GM12875 (cell line): ENCODE measurements at regions not wholly inside any gene's neighbourhood (a gene's known extent, or its start where the extent isn't known, plus 50 kb on each side); places are given as distances from the start of the nearest gene placed in this dataset.

Experiments
- H3K4me3 ChIP-seq: one replicate; pipeline ENCODE4 v1.5.1; 2011; ENCODE audit warnings: low read depth, low read length, control low read depth
- TF ChIP-seq, protein P1 (sequence below): IDR thresholded peaks from 2 replicates; pipeline ENCODE4 v1.5.1; 2011; ENCODE audit warnings: low read depth, mild to moderate bottlenecking, control low read depth, inconsistent platforms, low read length, moderate library complexity, borderline replicate concordance; ENCODE audit not compliant: insufficient read depth

- TF ChIP-seq, protein P1, sequence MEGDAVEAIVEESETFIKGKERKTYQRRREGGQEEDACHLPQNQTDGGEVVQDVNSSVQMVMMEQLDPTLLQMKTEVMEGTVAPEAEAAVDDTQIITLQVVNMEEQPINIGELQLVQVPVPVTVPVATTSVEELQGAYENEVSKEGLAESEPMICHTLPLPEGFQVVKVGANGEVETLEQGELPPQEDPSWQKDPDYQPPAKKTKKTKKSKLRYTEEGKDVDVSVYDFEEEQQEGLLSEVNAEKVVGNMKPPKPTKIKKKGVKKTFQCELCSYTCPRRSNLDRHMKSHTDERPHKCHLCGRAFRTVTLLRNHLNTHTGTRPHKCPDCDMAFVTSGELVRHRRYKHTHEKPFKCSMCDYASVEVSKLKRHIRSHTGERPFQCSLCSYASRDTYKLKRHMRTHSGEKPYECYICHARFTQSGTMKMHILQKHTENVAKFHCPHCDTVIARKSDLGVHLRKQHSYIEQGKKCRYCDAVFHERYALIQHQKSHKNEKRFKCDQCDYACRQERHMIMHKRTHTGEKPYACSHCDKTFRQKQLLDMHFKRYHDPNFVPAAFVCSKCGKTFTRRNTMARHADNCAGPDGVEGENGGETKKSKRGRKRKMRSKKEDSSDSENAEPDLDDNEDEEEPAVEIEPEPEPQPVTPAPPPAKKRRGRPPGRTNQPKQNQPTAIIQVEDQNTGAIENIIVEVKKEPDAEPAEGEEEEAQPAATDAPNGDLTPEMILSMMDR: no peak
- no peak overlapping the region for H3K4me3 ChIP-seq
Observed at GRCh38 chr12:13596714-13597113, 384.7 kb downstream of the GRIN2B start.

GRCh38 chr12:13595536-13596443 lies 385.6 kb downstream of the GRIN2B start:
- TF ChIP-seq, protein P1: no peak
- no peak overlapping the region for H3K4me3 ChIP-seq

DNA sequence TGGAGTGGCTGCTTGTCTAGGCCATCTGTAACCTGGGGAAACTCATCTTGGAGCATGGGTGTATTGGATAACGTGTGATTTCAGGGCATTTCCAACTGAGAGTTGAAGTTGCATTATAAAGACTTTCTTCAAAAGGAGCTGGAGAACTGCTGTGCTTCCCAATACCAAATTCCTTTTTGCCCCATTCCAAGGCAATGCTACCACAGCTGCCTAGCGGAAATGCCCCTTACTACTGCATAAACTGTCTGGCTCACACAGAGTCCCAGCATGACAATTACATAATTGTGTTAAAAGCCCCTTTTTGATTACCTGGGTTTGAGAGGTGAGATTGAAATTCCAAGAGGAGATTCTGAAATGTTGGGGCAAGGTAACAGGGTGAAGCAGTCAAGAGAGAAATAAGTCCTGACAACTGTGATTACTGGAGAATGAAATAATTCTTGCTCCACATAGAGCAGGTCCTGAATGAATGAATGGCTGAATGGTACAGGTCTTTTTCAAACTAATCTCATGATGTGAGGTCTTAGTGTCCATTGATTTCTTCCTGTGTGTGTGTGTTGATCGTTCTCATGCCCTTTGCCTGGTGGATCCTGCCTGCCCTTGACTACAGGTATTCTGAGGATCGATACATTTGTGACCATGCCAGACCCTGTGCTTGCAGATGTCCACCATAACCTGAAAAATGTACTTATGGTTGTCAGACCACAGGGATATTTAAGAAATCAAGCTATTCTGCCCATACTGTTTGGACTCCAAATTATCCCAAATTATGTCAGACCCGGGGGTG lies 386.5 kb downstream of the GRIN2B start:
- TF ChIP-seq, protein P1: no peak
- H3K4me3 ChIP-seq: no peak overlapping the region

GRCh38 chr12:13592063-13592942 lies 389.1 kb downstream of the GRIN2B start:
- TF ChIP-seq, protein P1: no peak

DNA sequence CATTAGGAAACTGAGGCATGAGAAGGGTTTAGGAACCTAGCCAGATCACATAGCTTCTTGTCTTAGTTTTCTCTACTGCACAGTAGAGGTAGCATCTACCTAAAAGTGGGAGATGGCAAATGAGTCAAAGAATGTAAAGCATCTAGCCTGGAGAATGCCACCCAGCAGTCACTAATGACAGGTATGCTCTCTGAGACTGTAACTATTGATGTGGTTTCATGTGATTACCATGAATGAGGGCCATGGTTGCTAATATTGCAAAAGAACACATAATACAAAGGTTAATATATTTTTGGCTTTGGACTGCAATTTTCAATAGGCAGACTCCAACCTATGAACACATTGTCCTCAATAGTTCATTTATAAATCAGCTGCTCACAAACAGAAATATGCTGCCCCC lies 389.9 kb downstream of the GRIN2B start:
- TF ChIP-seq, protein P1: no peak
- no peak overlapping the region for H3K4me3 ChIP-seq

More at GRCh38 chr12:13592063-13592942, 389.1 kb downstream of the GRIN2B start:
- no peak overlapping the region for H3K4me3 ChIP-seq

DNA sequence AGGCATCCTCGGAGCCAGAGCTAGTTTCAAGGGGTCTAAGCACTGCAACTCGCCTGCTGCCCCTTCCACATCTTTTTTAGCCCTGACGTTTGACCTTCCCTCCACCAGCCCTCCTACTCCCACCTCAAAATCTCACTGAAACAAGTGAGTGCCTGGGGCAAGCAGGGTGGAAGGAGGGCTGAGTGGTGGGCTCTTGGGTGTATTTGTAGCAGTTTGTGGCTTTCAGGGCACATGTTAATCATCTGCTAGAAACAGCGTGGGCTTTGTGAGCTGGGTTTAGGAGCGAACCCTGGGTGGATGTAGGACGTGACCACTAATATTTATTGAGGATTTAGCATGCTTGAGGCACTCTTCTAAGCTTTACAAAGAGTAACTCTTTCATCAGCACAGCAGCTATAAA lies 390.3 kb downstream of the GRIN2B start:
- TF ChIP-seq, protein P1: no peak
- H3K4me3 ChIP-seq: no peak overlapping the region
